DMS53 (cell line): ENCODE measurements at regions not wholly inside any gene's neighbourhood (a gene's known extent, or its start where the extent isn't known, plus 50 kb on each side); places are given as distances from the start of the nearest gene placed in this dataset.
A peak's percentile ranks its signal among the peaks of the same experiment; 100 is the strongest.
"Not testable (repeated sequence)": the region's sequence is repeated elsewhere in the genome, so short reads cannot be mapped to it uniquely, and the experiment has no call there.

Experiments
- DNase-seq: peaks from one replicate; lab custom pipeline; 2025; lab: John Stamatoyannopoulos, UW

GRCh38 chrX:13186643-13187042 is 133.2 kb downstream of the ATXN3L start:
- not testable (repeated sequence) for DNase-seq

GRCh38 chrX:13180807-13181206 is 136.4 kb upstream of the FAM9C start:
- DNase-seq, result no peak

DNA sequence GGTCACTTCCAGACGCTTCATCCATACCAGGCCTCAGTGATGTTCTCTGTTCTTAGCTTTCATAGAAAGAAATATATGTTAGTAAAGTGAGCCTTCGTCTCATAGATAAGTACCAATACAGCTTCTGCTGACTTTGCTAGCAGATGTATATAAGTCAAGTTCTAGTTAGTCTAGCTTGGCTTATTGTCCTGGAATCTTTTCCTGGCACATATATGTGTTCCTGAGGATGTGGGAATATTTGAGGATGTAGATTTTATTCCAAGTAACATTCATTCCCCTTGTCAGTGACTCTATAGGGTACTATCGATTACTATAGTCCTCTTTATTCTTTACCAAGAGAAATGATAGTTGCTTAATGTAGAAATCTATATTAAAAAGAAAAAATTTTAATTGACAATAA is 135.2 kb upstream of the FAM9C start:
- no peak for DNase-seq

DNA sequence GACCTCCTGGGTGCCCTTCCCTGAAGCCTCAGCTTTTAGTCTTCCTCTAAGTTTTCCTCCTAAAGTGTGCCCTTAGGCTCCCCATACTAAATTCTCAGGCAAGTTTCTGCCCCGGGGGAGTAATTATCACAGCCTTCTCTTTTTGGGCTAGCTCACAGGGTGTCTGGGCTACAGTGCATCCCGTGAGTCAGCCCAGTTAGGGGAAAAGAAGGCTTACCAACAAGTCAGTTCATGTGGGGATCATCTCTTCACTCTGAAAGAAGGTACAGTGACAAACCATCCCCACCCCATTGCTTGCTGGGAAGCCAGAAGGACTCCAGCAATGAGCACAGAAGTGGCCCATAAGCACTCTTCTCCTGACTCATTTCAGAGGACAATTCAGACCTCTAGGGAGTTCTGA is 134.7 kb upstream of the FAM9C start:
- no peak for DNase-seq

- DNase-seq, result peak; percentile 52
These were observed 133.6 kb upstream of the FAM9C start for GRCh38 chrX:13177921-13178566.

GRCh38 chrX:13175056-13175455 is 130.6 kb upstream of the FAM9C start:
- no peak for DNase-seq

DNA sequence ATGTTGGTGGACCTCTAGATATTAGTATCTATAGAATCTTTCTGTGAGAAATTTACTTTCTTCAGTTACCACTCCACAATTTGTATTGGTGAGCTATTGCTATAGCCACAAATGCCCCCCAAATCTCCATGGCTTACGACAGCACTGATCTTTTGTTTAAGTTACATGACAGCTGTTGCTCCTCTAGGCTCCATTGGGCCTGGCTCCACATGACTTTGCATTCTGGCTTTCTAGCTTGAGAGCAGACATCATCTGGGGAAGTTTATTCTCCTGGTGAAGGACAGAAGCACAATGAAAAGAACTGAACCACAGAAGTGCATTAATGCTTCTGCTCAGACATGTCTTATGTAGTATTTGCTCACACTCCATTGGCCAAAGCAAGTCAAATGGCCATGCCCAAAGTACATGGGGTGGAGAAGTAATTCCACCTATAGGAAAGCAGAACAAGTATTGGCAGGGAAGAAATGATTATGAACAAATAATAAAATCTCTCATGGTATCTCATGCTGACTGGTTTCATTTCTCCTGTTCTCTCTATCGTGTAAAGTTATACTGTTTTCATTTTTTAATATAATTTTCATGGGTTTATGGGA is 126.6 kb upstream of the FAM9C start:
- DNase-seq, result no peak

DNA sequence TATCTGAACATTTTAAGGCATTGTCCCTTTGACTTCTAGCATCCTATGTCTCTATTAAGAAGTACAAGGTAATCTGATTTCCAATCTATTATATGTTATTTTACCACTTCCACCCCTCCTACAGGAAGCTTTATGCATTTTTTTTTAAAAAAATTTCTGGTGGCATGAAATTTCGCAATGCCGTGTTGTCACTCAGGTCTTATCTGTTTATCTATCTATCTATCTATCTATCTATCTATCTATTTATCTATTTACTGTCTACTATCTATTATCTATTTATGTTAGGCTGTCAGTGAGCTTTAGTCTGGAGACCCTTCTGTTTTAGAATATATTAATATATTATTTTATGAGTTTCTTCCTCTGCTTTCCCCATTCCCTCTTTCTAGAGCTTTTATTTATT is 125.3 kb upstream of the FAM9C start:
- DNase-seq, result no peak

DNA sequence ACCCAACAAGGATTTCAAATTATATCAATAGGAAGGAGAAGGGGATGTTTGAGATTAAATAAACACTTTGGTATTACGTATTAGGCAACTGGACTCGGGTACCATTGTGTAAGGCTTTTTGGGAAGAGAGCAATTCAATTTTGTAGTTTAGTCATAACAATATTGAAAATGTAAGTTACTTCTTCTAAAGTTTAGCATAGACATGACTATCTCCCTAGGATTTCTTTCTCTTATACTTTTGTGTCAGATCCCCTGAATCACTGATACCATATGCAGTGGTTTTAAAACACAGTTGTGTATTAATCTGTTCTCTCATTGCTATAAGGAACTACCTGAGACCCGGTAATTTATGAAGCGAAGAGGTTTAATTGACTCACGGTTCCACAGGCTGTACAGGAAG is 123.8 kb upstream of the FAM9C start:
- no peak for DNase-seq

GRCh38 chrX:13167481-13168231 is 123.2 kb upstream of the FAM9C start:
- no peak for DNase-seq

GRCh38 chrX:13165266-13166189 is 121.1 kb upstream of the FAM9C start:
- peak; percentile 65 for DNase-seq

- DNase-seq, result peak; percentile 26
These were observed 120.2 kb upstream of the FAM9C start for GRCh38 chrX:13164611-13165010.

DNA sequence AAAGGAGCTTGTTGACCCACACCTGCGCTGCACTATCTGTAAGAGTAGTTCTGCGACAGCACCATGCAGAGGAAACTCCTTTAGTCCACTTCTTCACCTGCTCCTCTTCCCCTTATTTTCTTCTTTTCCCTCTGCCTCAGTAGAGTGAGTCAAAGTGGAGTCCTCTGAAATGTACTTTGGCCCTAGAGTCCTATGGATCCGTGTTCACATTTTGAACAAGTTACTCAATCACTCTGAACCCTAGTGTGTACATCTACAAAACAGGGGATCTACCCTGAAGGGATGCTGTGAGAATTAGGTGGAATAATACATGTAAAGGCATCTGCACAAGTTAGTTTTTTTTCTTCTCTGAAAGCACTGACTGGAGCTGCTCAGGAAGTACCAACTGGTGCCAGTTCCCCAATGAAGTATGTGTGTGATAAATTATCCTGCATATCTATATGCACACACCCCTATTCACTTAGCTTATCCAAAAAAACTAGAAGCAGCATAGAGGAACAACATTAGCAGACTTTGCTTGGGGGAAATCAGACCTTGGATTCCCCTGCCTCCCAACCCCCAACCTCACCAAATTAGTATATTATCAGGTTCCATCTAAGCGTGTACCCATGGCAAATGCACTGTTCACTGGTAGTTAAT is 118.5 kb upstream of the FAM9C start:
- no peak for DNase-seq

DNA sequence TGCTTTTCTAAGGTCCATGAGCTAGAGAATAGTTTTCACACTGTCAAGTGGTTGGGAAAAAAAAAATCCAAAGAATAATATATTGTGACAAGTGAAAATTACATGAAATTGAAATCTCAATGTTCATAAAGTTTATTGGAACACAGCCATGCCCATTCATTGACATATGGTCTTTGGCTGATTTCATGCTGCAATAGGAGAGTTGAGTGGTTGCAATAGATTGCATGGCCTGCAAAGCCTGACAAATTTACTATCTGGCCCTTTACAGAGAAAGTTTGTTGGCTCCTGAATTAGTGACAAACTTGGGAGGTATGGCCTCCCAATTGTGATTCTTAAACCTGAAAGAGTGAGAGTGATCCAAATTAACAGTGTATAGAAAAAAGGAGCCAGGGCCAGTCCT is 115.5 kb upstream of the FAM9C start:
- DNase-seq, result no peak

GRCh38 chrX:13158911-13159310 is 114.5 kb upstream of the FAM9C start:
- DNase-seq, result no peak

- not testable (repeated sequence) for DNase-seq
These were observed 111.1 kb upstream of the FAM9C start for GRCh38 chrX:13155550-13155949.

GRCh38 chrX:13153796-13154195 is 109.4 kb upstream of the FAM9C start:
- DNase-seq, result no peak

DNA sequence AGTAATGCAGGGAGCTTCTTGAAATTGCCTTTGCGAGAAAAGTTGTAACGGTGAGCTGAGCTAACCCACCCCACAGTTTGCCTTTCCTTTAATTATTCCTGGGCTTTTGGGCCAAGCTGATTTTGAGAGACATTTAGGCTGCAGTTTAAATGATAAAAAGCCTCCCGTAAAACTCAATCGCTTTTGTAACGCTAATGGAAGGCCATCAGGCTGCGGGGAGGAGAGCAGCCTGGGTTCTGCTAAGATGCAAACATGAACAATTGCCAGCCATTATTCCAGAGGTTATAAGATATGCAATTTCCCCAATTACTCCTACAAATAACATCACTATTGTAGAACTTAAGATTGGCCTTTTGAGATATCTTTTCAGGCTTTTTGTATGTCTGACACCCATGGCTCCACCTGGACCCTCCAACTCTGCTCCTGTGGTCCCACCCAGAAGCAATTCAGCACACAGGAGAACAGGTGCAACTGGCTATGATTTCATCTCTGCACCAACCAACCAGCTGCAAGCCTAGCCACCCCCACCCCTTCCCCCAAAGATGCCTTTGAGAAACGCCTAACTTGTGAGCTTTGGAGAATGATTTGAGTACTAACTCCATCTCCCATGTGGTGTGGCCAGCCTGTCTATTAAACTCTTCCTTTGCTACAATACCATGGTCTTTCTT is 108.2 kb upstream of the FAM9C start:
- no peak for DNase-seq

DNA sequence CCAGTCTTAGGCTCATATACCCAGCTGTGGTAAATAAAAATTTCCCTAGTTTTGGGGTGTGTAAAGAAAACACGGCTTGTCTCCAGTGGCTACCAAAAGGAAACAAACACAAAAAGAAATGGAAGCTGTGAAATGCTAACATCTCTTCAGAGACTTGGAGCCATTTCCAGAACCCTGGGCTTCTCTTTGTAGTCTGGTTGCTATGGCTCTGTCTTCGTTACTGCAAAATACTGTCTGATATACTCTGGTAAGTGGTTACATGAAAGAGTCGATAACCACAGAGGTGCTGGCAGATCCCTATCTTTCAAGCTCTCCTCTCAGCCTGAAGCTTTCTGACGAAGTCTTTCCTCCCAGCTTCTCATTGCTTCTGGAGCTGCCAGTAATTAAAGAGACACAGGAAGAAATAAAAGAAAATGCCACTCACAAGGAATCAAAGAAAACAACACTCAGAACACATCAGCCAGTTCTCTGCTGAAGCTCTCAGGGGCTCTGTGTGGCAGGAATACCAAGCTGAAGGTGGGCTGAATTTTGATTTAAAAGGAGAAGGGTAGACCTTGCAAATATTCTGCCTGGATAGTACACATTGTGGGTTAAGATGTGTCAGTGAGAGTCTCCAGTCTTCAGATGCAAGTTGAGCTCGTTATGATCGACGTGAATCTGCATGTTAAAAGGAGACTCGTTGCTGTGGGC is 107.6 kb upstream of the FAM9C start:
- no peak for DNase-seq

DNA sequence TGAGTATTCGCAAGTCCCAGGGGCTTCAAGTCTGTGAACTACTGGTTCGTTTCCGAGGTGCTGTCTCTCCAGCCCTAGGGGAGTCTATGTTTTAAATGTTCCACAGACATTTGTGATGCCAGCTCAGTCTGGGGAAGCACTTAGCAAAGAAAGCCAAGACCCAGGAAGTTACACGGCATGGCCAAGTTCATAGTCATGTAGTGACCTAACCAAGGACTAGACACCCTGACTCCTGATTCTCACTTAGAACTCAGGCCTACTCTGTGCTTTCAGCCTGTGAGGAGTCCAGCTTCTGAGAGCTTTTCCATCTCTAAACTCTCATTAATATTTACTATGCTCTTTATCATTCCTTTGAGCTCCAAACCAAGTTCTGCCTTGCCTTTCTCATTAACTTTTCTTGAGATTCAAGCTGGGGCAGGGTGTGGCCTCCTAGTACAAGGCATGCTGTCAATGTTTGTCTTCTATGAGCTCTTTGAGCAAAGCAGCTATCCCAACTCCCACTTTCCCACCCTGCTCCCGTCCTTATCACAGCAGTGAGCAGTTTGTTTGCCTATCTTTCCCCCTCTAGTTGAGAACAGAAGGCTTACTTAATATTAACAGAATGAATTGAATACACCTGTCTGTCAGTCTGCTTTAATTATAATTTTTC is 105.4 kb upstream of the FAM9C start:
- DNase-seq, result no peak
